Inflammatory macrophage treated with lipopolysaccharide for 4 hours (primary cell): ENCODE measurements at regions not wholly inside any gene's neighbourhood (a gene's known extent, or its start where the extent isn't known, plus 50 kb on each side); places are given as distances from the start of the nearest gene placed in this dataset.
"Not testable (repeated sequence)": the region's sequence is repeated elsewhere in the genome, so short reads cannot be mapped to it uniquely, and the experiment has no call there.

Source experiments
- DNase-seq: peaks from one replicate; pipeline ENCODE4 v3.0.0-alpha.2; 2020

GRCh38 chr18:4758980-4759379 lies 303.9 kb upstream of the DLGAP1 start:
- DNase-seq: no peak

- DNase-seq: no peak
These were observed 300.7 kb upstream of the DLGAP1 start for GRCh38 chr18:4755848-4756247.

GRCh38 chr18:4753151-4753550 lies 298.0 kb upstream of the DLGAP1 start:
- DNase-seq: not testable (repeated sequence)

- no peak for DNase-seq
These were observed 296.4 kb upstream of the DLGAP1 start for GRCh38 chr18:4751523-4751922.

DNA sequence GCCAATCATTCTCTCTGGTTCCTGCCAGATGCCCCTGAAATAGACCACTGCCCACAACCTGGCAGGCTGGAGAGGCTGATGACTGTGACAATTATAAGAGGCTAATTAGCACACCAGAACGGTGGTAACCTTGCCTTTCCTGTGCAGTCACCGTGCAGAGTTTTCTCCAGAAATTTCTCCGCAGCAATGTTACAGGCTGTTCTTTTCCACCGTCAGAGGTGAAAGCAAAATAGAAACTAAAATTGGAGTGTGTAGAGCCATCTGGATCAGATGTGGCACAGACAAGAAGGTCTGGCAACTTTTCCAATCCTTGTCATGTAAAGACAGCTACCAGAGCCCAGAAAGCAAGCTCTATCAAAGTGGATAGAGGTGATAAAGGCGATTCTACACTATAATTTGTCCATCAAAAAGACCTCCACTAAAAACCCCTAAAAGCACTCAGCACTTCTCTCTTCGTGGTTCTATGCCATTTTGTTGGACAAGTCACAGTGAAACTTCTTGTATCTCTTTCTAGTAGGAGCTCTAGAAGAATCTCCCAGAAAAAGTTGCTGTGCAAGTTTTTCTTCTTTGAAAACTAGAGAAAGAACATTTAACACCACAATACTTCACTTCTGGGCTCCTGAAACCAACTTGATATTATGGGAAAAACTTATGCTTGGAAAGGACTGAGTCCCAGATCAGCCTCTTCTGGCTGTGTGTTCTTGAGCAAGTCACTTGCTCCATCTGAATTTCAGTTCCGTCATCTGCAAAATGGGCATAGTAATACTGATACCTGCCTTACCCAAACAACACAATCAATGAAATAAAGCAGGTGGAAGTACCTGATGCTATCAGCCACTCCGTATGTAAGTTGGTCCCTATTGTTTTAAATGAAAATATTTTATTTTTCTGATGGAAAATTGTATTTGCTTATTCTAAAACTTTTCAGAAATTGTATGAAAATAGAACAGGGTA lies 295.6 kb upstream of the DLGAP1 start:
- no peak for DNase-seq

- no peak for DNase-seq
These were observed 293.9 kb upstream of the DLGAP1 start for GRCh38 chr18:4748975-4749374.

- no peak for DNase-seq
These were observed 279.8 kb upstream of the DLGAP1 start for GRCh38 chr18:4734903-4735302.

- no peak for DNase-seq
These were observed 278.9 kb upstream of the DLGAP1 start for GRCh38 chr18:4734021-4734420.

- no peak for DNase-seq
These were observed 266.4 kb upstream of the DLGAP1 start for GRCh38 chr18:4721545-4721944.

DNA sequence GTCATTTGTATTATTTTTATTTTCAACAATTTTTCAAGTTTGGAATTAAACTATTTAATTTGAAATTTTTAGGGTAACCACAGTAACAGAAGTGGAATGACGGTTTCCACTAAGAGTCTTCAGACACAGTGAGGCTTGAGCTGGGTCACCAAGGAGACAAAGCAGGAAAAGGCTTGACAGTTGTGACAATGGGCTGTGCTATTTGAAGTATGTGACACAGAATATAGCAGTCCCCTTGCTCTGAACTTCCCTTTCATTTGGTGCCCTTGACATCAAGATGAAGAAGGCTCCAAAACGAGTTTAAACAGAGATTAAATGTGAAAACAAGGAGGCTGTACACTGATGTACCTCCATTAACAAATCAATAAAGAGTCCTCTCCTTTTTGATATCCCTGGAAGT lies 265.4 kb upstream of the DLGAP1 start:
- DNase-seq: no peak

GRCh38 chr18:4705894-4706293 lies 250.8 kb upstream of the DLGAP1 start:
- no peak for DNase-seq

- no peak for DNase-seq
These were observed 249.7 kb upstream of the DLGAP1 start for GRCh38 chr18:4704781-4705180.

- DNase-seq: no peak
These were observed 236.7 kb upstream of the DLGAP1 start for GRCh38 chr18:4691836-4692235.

DNA sequence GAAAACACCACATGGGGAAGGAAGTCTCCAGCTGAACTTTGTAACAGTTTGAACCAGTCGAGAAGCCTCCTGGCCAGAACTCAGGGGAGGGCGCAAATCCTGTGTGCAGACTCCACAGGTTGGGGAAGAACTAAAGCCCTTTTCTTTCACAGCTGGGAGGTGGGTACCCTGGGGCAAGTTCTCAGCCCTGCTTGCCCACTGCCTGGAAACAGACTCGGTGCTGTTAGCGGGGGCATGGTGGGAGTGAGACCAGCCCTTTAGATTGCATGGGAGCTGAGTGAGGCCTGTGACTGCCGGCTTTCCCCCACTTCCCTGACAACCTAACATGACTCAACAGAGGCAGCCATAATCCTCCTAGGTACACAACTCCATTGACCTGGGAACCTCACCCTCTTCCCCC lies 223.6 kb upstream of the DLGAP1 start:
- DNase-seq: not testable (repeated sequence)

DNA sequence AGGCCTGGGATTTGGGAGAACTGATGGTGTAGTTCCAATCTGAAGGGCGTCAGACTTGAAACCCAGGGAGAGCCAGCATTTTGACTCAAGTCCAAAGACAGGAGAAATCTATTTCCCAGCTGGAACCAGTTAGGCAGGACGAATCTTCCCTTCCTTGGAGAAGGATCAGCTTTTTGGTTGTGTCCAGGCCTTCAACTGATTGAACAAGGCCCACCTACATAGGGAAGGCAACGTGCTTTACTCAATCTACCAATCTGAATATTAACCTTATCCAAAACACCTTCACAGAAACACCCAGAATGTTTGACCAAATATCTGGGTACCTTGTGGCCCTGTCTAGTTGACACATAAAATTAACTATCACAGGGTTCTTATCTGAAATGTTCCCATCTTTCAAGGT lies 221.9 kb upstream of the DLGAP1 start:
- no peak for DNase-seq

DNA sequence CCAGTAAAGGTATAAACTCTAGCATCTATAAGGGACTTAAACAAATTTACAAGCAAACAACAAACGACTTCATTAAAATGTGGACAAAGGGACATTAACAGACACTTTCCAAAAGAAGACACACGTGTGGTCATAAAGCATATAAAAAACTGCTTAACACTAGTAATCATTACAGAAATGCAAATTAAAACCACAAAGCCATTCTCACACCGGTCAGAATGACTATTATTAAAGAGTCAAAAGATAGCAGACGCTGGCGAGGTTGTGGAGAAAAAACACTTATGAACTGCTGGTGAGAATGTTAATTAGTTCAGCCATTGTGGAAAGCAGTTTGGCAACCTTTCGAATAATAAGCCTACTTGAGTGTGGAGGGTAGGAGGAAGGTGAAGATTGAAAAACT lies 217.1 kb upstream of the DLGAP1 start:
- no peak for DNase-seq

DNA sequence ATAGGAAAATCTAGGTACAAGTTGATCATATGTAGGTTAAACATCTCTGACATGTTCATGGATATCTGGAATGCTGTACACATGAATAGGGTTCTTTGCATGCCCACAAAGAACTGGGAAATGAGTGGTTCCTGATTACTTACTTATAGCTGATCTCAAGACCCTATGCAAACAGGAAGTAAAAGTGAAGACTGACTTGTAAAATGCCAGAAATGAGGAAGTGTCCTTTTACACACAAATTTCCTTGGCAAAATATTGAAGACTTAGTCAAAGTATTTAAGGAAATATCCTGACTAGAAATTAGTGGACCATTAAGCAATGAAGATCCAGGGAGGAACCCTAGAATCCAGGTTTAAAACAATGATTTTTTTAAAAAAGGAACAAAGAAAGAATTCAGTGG lies 203.7 kb upstream of the DLGAP1 start:
- no peak for DNase-seq

- no peak for DNase-seq
These were observed 198.3 kb upstream of the DLGAP1 start for GRCh38 chr18:4653418-4653817.

DNA sequence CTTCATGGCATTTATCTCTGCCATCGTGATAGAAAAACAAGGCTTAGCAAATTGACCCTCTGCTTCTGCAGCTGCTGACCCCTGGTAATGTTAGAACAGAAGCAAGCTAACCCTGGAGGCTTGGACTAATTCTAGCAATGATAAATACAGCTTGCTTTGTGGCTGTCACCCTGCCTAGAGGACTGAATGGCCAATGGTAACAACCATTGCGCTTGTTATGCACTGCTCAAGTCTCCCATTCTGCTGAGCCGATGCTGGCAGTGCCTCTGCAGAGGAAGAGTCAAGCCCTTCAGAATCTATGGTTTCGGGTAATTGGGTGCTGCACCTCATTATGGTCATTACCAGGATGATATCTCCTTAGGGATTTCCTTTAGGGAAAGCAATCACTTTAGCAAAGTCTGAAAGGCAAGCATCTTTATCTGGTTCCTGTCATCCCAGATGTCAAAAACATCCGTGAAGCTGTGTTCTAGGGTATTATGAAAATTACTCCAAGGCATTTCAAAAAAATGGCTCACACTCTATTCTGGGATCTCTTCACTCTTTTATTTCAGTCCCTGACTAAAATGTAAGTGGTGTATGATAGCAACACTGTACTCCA lies 186.8 kb upstream of the DLGAP1 start:
- DNase-seq: no peak

GRCh38 chr18:4640349-4641012 lies 185.4 kb upstream of the DLGAP1 start:
- DNase-seq: no peak

DNA sequence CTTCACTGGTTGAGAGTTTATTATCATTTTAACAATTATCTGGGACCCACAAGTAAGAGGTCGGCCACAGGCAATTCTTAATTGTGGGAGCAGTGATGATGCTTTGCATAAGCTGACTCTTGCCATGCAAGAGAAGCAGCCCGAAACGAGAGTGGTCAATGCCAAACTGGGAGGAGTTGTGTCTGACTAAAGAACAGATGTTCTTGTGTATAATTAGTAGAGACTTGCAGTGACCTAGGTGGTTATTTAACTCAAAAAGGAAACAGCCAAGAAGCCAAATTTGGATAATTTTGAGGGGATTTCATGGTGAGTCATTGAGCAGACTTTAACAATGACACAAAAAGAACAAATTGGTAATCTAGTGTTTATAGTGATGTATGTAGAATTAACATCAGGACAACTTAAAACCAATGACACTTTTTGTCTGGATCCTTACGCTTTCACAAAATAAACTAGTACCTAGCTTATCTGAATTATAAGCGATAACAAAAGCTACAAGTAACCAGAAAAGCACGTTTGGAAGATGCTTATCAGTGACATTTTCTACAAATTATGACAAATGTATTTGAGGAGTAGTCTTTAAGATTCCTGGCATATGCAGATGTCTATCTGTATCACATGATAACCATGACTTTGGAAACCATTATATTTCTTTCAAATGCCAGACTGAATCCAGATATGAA lies 184.7 kb upstream of the DLGAP1 start:
- DNase-seq: no peak

GRCh38 chr18:4638680-4639079 lies 183.6 kb upstream of the DLGAP1 start:
- DNase-seq: no peak

GRCh38 chr18:4637876-4638275 lies 182.8 kb upstream of the DLGAP1 start:
- no peak for DNase-seq
